IMR-90 (cell line): ENCODE measurements at regions not wholly inside any gene's neighbourhood (a gene's known extent, or its start where the extent isn't known, plus 50 kb on each side); places are given as distances from the start of the nearest gene placed in this dataset.

Experiments
- ATAC-seq: fragments of 200-7000 bp; cut with Tn5 transposase; 2 replicates; pipeline ENCODE4 v1.9.1; 2020; ENCODE audit warnings: low read depth, mild to moderate bottlenecking, moderate library complexity
- BruUV-seq: library from RNA; stranded (reverse); fragments of 400-500 nt; replicated peaks from 2 replicates; lab custom pipeline; 2021; lab: Mats Ljungman, UMichigan
- CTCF ChIA-PET: fragments of 300-600 bp; formaldehyde crosslinking; extraction: SDS; loops from one replicate; lab custom pipeline; 2021; ENCODE audit warnings: antibody characterized with exemption; lab: Yijun Ruan, JAX
- POLR2A ChIA-PET: fragments of 300-600 bp; sonication (Branson Sonifier 250); formaldehyde crosslinking; loops from one replicate; lab custom pipeline; 2022; ENCODE audit warnings: antibody characterized with exemption; ENCODE audit not compliant: unreplicated experiment; lab: Charles Lee
- DNase-seq: peaks from one replicate; pipeline ENCODE4 v3.0.0; 2013
- H2AFZ ChIP-seq: replicated peaks from 2 replicates; pipeline ENCODE3; 2013; ENCODE audit warnings: low read length, mild to moderate bottlenecking; ENCODE audit not compliant: poor library complexity
- H2AK5ac ChIP-seq: 2 replicates; pipeline ENCODE4 v1.6.1; 2013; ENCODE audit warnings: low read depth, low read length, inconsistent platforms
- H2AK9ac ChIP-seq: replicated peaks from 2 replicates; pipeline ENCODE3; 2013; ENCODE audit warnings: mild to moderate bottlenecking, low read depth, low read length, moderate library complexity; ENCODE audit not compliant: poor library complexity
- H2BK120ac ChIP-seq: 2 replicates; pipeline ENCODE4 v1.6.1; 2013; ENCODE audit warnings: low read depth, low read length, inconsistent platforms
- H2BK15ac ChIP-seq: 3 replicates; pipeline ENCODE4 v1.6.1; 2013; ENCODE audit warnings: low read depth, low read length, inconsistent platforms
- H2BK20ac ChIP-seq: 2 replicates; pipeline ENCODE4 v1.6.1; 2013; ENCODE audit warnings: low read depth, mild to moderate bottlenecking, inconsistent platforms, low read length, moderate library complexity
- H2BK5ac ChIP-seq: 2 replicates; pipeline ENCODE4 v1.6.1; 2013; ENCODE audit warnings: mild to moderate bottlenecking, low read depth, low read length, inconsistent platforms; ENCODE audit not compliant: poor library complexity, severe bottlenecking
- H3K14ac ChIP-seq: replicated peaks from 2 replicates; pipeline ENCODE4 v1.6.1; 2013; ENCODE audit warnings: low read depth, low read length, inconsistent platforms
- H3K18ac ChIP-seq: 2 replicates; pipeline ENCODE4 v1.6.1; 2013; ENCODE audit warnings: low read depth, low read length, control low read depth
- H3K23ac ChIP-seq: 2 replicates; pipeline ENCODE4 v1.6.1; 2013; ENCODE audit warnings: low read depth, low read length, inconsistent platforms
- H3K27ac ChIP-seq: 2 replicates; pipeline ENCODE4 v1.5.1; 2013; ENCODE audit warnings: mild to moderate bottlenecking, control low read depth, low read length; ENCODE audit not compliant: insufficient read depth
- H3K27me3 ChIP-seq: 2 replicates; pipeline ENCODE4 v1.6.1; 2013; ENCODE audit warnings: low read length; ENCODE audit not compliant: control insufficient read depth, insufficient read depth
- H3K36me3 ChIP-seq: 2 replicates; pipeline ENCODE4 v1.6.1; 2013; ENCODE audit warnings: low read length, mixed read lengths; ENCODE audit not compliant: control insufficient read depth, insufficient read depth
- H3K4ac ChIP-seq: 2 replicates; pipeline ENCODE4 v1.6.1; 2013; ENCODE audit warnings: low read depth, low read length, inconsistent platforms
- H3K4me1 ChIP-seq: 2 replicates; pipeline ENCODE4 v1.6.1; 2013; ENCODE audit warnings: low read length, mixed read lengths; ENCODE audit not compliant: control insufficient read depth, insufficient read depth
- H3K4me2 ChIP-seq: 2 replicates; pipeline ENCODE4 v1.6.1; 2013; ENCODE audit warnings: low read depth, mild to moderate bottlenecking, control low read depth, low read length, moderate library complexity
- H3K4me3 ChIP-seq: 2 replicates; pipeline ENCODE4 v1.5.1; 2013; ENCODE audit warnings: low read depth, mild to moderate bottlenecking, control low read depth, low read length, moderate library complexity; ENCODE audit not compliant: insufficient read depth
- H3K56ac ChIP-seq: 2 replicates; pipeline ENCODE4 v1.6.1; 2013; ENCODE audit warnings: low read length, inconsistent platforms; ENCODE audit not compliant: insufficient read depth; ENCODE audit errors: extremely low read depth
- H3K79me1 ChIP-seq, 2 experiments: 2 replicates each; pipeline ENCODE4 v1.6.1; 2013; ENCODE audit warnings: low read length in 2 of 2, inconsistent platforms in 1 of 2, low read depth in 1 of 2
- H3K9ac ChIP-seq: 2 replicates; pipeline ENCODE4 v1.6.1; 2013; ENCODE audit warnings: low read depth, low read length, control low read depth
- H3K9me1 ChIP-seq: 2 replicates; pipeline ENCODE4 v1.6.1; 2013; ENCODE audit warnings: low read length, inconsistent platforms; ENCODE audit not compliant: insufficient read depth
- H3K9me3 ChIP-seq: 2 replicates; pipeline ENCODE4 v1.6.1; 2013; ENCODE audit warnings: low read length; ENCODE audit not compliant: control insufficient read depth, insufficient read depth
- H4K20me1 ChIP-seq: 2 replicates; pipeline ENCODE4 v1.6.1; 2013; ENCODE audit warnings: low read length, inconsistent platforms; ENCODE audit not compliant: insufficient read depth
- H4K5ac ChIP-seq: 2 replicates; pipeline ENCODE4 v1.6.1; 2013; ENCODE audit warnings: mild to moderate bottlenecking, low read depth, low read length, control low read depth
- H4K8ac ChIP-seq, 2 experiments: 2 replicates each; pipeline ENCODE4 v1.6.1; 2013; ENCODE audit warnings: low read depth in 2 of 2, low read length in 2 of 2, control low read depth in 1 of 2, inconsistent platforms in 1 of 2
- H4K91ac ChIP-seq: 2 replicates; pipeline ENCODE4 v1.6.1; 2013; ENCODE audit warnings: low read depth, low read length, inconsistent platforms; ENCODE audit not compliant: insufficient read depth
- MXI1 ChIP-seq: IDR thresholded peaks from 2 replicates; pipeline ENCODE4 v1.6.1; 2012; ENCODE audit warnings: low read depth, mild to moderate bottlenecking, low read length, moderate library complexity, borderline replicate concordance
- SMC3 ChIP-seq: fragments of 150-350 bp; IDR thresholded peaks from 2 replicates; pipeline ENCODE4 v1.6.1; 2016; ENCODE audit warnings: low read depth, mild to moderate bottlenecking, antibody characterized with exemption, low read length, moderate library complexity
- WGBS, 2 experiments: methylation state at CpG; one replicate each; pipeline versions ENCODE4 v1.1.5 to v1.1.7; 2013; ENCODE audit warnings: missing lambda C conversion rate in 2 of 2; ENCODE audit not compliant: insufficient read length in 1 of 2; ENCODE audit errors: extremely low coverage in 2 of 2; 5-methylcytosine and 5-hydroxymethylcytosine counted together
- dilution Hi-C: fragments of 300-500 bp; cut with HindIII; formaldehyde crosslinking; loops from one replicate; pipeline ENCODE4 v1.14.3; 2018; ENCODE audit warnings: low sequenced_read_pairs; ENCODE audit not compliant: unreplicated experiment
- in situ Hi-C: fragments of 300-500 bp; cut with MboI; formaldehyde crosslinking; loops from 3 replicates; pipeline ENCODE4 v1.14.3; 2019; ENCODE audit warnings: low sequenced_read_pairs, inconsistent platforms, mixed read lengths
- intact Hi-C: fragments of 100-400 bp; cut with micrococcal nuclease; formaldehyde crosslinking; loops from 2 replicates; pipeline ENCODE4 v1.10.0; 2022
- TF ChIP-seq, protein P1 (sequence below): conservative IDR thresholded peaks from 2 replicates; pipeline ENCODE4 v1.5.1; 2012; ENCODE audit warnings: mild to moderate bottlenecking, low read depth, low read length, improper control_type of control experiment
- TF ChIP-seq, protein P2 (sequence below): fragments of 150-350 bp; IDR thresholded peaks from 2 replicates; pipeline ENCODE4 v1.6.1; 2017; ENCODE audit warnings: mild to moderate bottlenecking, antibody characterized with exemption, low read length, low read depth

DNA sequence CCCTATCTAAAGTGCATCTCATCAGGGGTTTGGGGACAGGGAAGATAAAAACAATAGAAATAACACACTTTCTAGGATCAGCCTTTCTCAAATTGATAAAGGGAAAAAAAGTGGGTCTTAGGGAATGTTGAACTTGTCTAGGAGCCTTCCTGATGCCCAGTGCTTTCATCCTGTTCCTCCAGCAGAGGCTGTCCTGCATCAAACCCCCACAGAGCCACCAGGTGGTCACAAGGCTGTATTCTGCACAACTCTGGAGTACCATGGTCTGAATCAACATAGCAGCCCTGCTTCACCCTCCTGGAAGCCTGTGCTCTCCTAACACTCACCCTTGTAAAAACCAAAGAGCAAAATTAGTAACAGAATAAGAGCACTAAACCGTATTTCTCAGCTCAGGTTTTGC, 118.5 kb upstream of the SLC25A36 start:
- Histone ChIP-seq H4K20me1 (no peaks in the 10 kb centered on the region), H3K4me3 (no peak overlapping the region), H4K91ac (no peak overlapping the region), H3K56ac (no peak overlapping the region), H2BK120ac (no peak overlapping the region), H3K23ac (no peak overlapping the region), H2BK20ac (no peak overlapping the region), H3K14ac (no peak overlapping the region), H3K9ac (no peak overlapping the region), H2AFZ (no peak overlapping the region), H3K4ac (no peak overlapping the region), H4K8ac (no peak overlapping the region), H3K4me1 (no peaks in the 10 kb centered on the region), H2BK5ac (no peak overlapping the region), H3K27me3 (no peaks in the 10 kb centered on the region), H3K4me2 (no peak overlapping the region), H3K9me3 (no peaks in the 10 kb centered on the region), H3K18ac (no peak overlapping the region), H2AK9ac (no peak overlapping the region), H2BK15ac (no peak overlapping the region), H3K9me1 (no peaks in the 10 kb centered on the region), H2AK5ac (no peak overlapping the region), H4K5ac (no peak overlapping the region), H3K79me1 (no peaks in the 10 kb centered on the region), H3K27ac (no peak overlapping the region), H3K36me3 (no peaks in the 10 kb centered on the region)
- intact Hi-C loops (no loop called here), dilution Hi-C loops (no loop called here), in situ Hi-C loops (no loop called here)
- no peak for DNase-seq
- no TSS peak for BruUV-seq
- ChIA-PET POLR2A (no interaction called here), CTCF (no interaction called here)
- no peak for ATAC-seq
- TF ChIP-seq, protein P1, sequence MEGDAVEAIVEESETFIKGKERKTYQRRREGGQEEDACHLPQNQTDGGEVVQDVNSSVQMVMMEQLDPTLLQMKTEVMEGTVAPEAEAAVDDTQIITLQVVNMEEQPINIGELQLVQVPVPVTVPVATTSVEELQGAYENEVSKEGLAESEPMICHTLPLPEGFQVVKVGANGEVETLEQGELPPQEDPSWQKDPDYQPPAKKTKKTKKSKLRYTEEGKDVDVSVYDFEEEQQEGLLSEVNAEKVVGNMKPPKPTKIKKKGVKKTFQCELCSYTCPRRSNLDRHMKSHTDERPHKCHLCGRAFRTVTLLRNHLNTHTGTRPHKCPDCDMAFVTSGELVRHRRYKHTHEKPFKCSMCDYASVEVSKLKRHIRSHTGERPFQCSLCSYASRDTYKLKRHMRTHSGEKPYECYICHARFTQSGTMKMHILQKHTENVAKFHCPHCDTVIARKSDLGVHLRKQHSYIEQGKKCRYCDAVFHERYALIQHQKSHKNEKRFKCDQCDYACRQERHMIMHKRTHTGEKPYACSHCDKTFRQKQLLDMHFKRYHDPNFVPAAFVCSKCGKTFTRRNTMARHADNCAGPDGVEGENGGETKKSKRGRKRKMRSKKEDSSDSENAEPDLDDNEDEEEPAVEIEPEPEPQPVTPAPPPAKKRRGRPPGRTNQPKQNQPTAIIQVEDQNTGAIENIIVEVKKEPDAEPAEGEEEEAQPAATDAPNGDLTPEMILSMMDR: no peak
- TF ChIP-seq MXI1 (no peak), SMC3 (no peak)
- TF ChIP-seq, protein P2, sequence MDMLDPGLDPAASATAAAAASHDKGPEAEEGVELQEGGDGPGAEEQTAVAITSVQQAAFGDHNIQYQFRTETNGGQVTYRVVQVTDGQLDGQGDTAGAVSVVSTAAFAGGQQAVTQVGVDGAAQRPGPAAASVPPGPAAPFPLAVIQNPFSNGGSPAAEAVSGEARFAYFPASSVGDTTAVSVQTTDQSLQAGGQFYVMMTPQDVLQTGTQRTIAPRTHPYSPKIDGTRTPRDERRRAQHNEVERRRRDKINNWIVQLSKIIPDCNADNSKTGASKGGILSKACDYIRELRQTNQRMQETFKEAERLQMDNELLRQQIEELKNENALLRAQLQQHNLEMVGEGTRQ: no peak
- 17% methylated on average over 1 of the region's 1 CpG; no CpG with 5 or more reads in 1 of the 2 experiments for WGBS, 2 experiments
